ENCODE measurements at regions not wholly inside any gene's neighbourhood (a gene's known extent, or its start where the extent isn't known, plus 50 kb on each side); places are given as distances from the start of the nearest gene placed in this dataset.

GRCh38 chr13:90447034-90447733, 900.3 kb upstream of the MIR17HG start:
- H3K27ac ChIP-seq (ENCODE audit: extremely low read depth, low read depth, low read length), result no peak overlapping the region
- BruUV-seq (replicated peaks), result no TSS peak
- H4K20me1 ChIP-seq (replicated peaks; ENCODE audit: control insufficient read depth, insufficient read depth, low read length), result no peaks in the 10 kb centered on the region
- 2% methylated on average over 2 of the region's 2 CpGs for WGBS (ENCODE audit: insufficient coverage, low coverage, missing lambda C conversion rate)
- peaks cover 4% of the 10 kb centered on the region; the same call in 1 of the 2 replicates for H3K9me3 ChIP-seq (replicated peaks; ENCODE audit: control insufficient read depth, insufficient read depth, low read depth, low read length)
- FAIRE-seq (no peak), DNase-seq (ENCODE audit: extremely low read depth in 1 of 4, low spot score in 3 of 4) (no peak), ATAC-seq (no peak)
- H3K4me3 ChIP-seq, result no peak overlapping the region
- in situ Hi-C loops (cut with MboI) (no loop called here), intact Hi-C loops (cut with micrococcal nuclease) (no loop called here)
- POLR2A ChIA-PET, result interaction anchor here (0.9 kb wide), 1 partner anchor 52 kb away, joined by 3 read pairs; no protein-coding TSS in a partner anchor
- H3K9me1 ChIP-seq (ENCODE audit: control insufficient read depth, insufficient read depth, low read length), result no peaks in the 10 kb centered on the region
- no peaks in the 10 kb centered on the region for H3K36me3 ChIP-seq (ENCODE audit: control insufficient read depth, insufficient read depth, low read length)
- no peaks in the 10 kb centered on the region for H3K27me3 ChIP-seq (ENCODE audit: control insufficient read depth in 2 of 2, insufficient read depth in 2 of 2, low read length in 2 of 2)
- H3K4me2 ChIP-seq (ENCODE audit: insufficient read depth, low read length), result no peak overlapping the region
- no peak overlapping the region for H3K9ac ChIP-seq (ENCODE audit: insufficient read depth in 1 of 2, low read depth in 2 of 2, low read length in 2 of 2)
- no peaks in the 10 kb centered on the region for H3K4me1 ChIP-seq (replicated peaks in 1 of 2; ENCODE audit: control insufficient read depth in 2 of 2, insufficient read depth in 2 of 2, low read length in 2 of 2)
- no peak overlapping the region for H2AFZ ChIP-seq (ENCODE audit: low read depth, low read length)
- no peaks in the 10 kb centered on the region for H3K79me2 ChIP-seq (ENCODE audit: control insufficient read depth, insufficient read depth, low read length)
- CTCF ChIA-PET (ENCODE audit: low intra/inter-chr PET ratio), result no interaction called here
- TF ChIP-seq RFX1 (IDR thresholded peaks at IDR 0.05), result no peak
- TF ChIP-seq KHSRP (IDR thresholded peaks at IDR 0.05), result no peak
- TF ChIP-seq STAG1 (CRISPR knock-in tag; IDR thresholded peaks at IDR 0.05; ENCODE audit: borderline replicate concordance), result peak; percentile 30; the same call in 1 of the 2 replicates
- TF ChIP-seq TEAD4 (IDR thresholded peaks at IDR 0.05; ENCODE audit: low read length), result no peak
- 0 out of 2 replicates have a peak, but pooled peaks have one; percentile 68 for TF ChIP-seq TEAD4 (CRISPR knock-in tag; IDR thresholded peaks at IDR 0.05; ENCODE audit: borderline replicate concordance)
- 0 out of 2 replicates have a peak, but pooled peaks have one; percentile 31 for TF ChIP-seq PRMT5 (CRISPR knock-in tag; IDR thresholded peaks at IDR 0.05)
- TF ChIP-seq KAT8 (IDR thresholded peaks at IDR 0.05; ENCODE audit: low read depth), result no peak
- TF ChIP-seq FOXJ3 (CRISPR knock-in tag; IDR thresholded peaks at IDR 0.05), result peak; percentile 38; the same call in 1 of the 2 replicates
- peak in 1 of 2 experiments; percentile 77; a peak in 1 of 3 replicates for TF ChIP-seq CBX3 (IDR thresholded peaks at IDR 0.05; ENCODE audit: borderline replicate concordance in 1 of 2, low read length in 2 of 2)
- no peak for TF ChIP-seq CSDE1 (IDR thresholded peaks at IDR 0.05)
- TF ChIP-seq NR2F6 (CRISPR knock-in tag; IDR thresholded peaks at IDR 0.05), result no peak
- TF ChIP-seq HDAC6 (IDR thresholded peaks at IDR 0.05; ENCODE audit: low read depth, low read length), result 0 out of 2 replicates have a peak, but pooled peaks have one; percentile 49
- no peak for TF ChIP-seq UBTF (IDR thresholded peaks at IDR 0.05; ENCODE audit: borderline replicate concordance in 1 of 2, low read depth in 2 of 2, low read length in 2 of 2)
- TF ChIP-seq MYNN (IDR thresholded peaks at IDR 0.05), result no peak
- TF ChIP-seq MYNN (CRISPR knock-in tag; IDR thresholded peaks at IDR 0.05), result 0 out of 2 replicates have a peak, but pooled peaks have one; percentile 33
- no peak for TF ChIP-seq ZNF778 (CRISPR knock-in tag; IDR thresholded peaks at IDR 0.05)
- TF ChIP-seq ZNF699 (CRISPR knock-in tag; IDR thresholded peaks at IDR 0.05; ENCODE audit: insufficient replicate concordance), result no peak
- TF ChIP-seq TGIF2 (CRISPR knock-in tag; IDR thresholded peaks at IDR 0.05), result no peak
- TF ChIP-seq, protein P1, sequence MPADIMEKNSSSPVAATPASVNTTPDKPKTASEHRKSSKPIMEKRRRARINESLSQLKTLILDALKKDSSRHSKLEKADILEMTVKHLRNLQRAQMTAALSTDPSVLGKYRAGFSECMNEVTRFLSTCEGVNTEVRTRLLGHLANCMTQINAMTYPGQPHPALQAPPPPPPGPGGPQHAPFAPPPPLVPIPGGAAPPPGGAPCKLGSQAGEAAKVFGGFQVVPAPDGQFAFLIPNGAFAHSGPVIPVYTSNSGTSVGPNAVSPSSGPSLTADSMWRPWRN (IDR thresholded peaks at IDR 0.05; ENCODE audit: low read depth), result no peak
- no peak for TF ChIP-seq PTTG1 (tag; IDR thresholded peaks at IDR 0.05; ENCODE audit: low read depth)
- TF ChIP-seq SETDB1 (IDR thresholded peaks at IDR 0.05; ENCODE audit: low read length), result peak; percentile 50
- no peak for TF ChIP-seq TCF7 (IDR thresholded peaks at IDR 0.05; ENCODE audit: borderline replicate concordance)
- no peak for TF ChIP-seq RNF2 (IDR thresholded peaks at IDR 0.05)

Measured in K562 (cell line).